ENCODE measurements at regions not wholly inside any gene's neighbourhood (a gene's known extent, or its start where the extent isn't known, plus 50 kb on each side); places are given as distances from the start of the nearest gene placed in this dataset.

DNA sequence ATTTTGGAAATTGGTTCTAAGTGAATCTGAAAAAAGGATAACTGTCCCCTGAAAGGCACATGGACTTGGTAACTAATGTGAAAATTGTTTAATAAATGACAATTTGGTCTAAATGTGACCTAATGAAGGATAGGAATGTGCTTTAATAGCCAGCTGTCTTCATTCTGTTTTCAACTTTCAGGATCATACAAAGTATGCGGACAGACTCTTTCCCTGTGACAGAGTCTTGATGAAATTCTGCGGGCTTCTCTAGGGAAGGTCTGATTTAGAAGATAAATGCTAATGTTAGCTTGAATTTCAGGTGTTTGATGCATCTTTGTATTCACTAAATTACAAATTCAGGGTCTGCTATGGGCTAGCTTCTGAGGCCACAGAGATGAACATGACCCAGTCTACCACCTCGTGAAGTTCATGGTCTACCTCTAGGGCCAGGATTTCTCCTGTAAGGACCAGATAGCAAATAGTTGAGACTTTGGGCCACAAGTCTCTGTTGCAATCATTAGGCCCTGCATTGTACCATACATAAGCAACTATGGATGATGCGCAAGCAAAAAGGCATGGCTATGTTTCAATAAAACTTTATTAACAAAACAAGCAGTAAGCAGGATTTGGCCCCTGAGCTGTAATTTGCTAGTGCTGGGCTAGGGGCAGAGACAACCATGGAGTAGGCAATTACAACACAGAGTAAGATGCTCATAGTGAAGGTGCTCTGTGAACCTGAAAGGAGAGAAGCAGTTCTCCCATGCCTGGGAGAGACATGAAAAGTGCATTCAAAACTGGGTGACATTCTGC is 368.6 kb downstream of the INHBA start:
- Mint-ChIP-seq H3K27ac (no peak overlapping the region), H3K4me3 (no peak overlapping the region), H3K27me3 (no peaks in the 10 kb centered on the region), H3K36me3 (ENCODE audit: low read depth) (no peaks in the 10 kb centered on the region), H3K9me3 (no peaks in the 10 kb centered on the region), H3K4me1 (ENCODE audit: low read depth) (no peaks in the 10 kb centered on the region)
- intact Hi-C loops (cut with micrococcal nuclease) = no loop called here

DNA sequence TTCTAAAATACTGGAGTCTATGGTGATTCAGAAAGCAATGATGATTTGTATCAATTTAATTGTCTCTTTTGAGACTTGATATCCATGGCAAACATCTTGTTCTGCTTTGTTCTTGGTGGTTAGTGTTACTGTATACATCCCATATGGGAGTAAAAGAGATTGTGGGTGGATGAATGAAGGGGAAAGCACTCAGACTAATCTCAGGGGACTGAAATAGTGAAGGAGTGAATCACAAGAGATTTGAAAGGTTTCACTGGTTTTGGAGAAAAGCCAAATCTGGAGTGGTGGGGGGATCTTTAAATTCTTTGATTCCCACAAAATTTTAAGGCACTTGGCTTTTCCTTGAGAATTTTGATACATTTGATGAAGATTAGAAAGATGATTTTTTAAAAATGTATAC is 369.4 kb downstream of the INHBA start:
- Mint-ChIP-seq H3K9me3 (no peaks in the 10 kb centered on the region), H3K4me3 (no peak overlapping the region), H3K36me3 (ENCODE audit: low read depth) (no peaks in the 10 kb centered on the region), H3K27me3 (no peaks in the 10 kb centered on the region), H3K4me1 (ENCODE audit: low read depth) (no peaks in the 10 kb centered on the region), H3K27ac (no peak overlapping the region)
- intact Hi-C loops (cut with micrococcal nuclease) = no loop called here

DNA sequence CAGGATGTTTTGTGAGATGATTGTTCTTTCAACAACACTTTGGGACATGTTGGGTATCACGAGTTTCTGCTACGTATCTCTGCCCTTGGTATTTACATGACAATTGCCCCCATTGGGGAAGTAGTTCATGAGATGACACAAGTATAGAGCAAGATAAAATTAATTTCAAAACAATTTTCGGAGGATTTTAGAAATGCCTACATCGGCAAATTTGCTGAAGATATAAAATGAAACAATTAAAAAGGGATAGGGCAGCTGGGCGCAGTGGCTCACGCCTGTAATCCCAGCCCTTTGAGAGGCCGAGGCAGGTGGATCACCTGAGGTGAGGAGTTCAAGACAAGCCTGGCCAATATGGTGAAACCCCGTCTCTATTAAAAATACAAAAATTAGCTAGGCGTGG is 371.7 kb downstream of the INHBA start:
- intact Hi-C loops (cut with micrococcal nuclease) = no loop called here
- no peaks in the 10 kb centered on the region for H3K9me3 Mint-ChIP-seq
- H3K4me1 Mint-ChIP-seq (ENCODE audit: low read depth) = no peaks in the 10 kb centered on the region
- no peak overlapping the region for H3K4me3 Mint-ChIP-seq
- H3K27ac Mint-ChIP-seq = no peak overlapping the region
- H3K36me3 Mint-ChIP-seq (ENCODE audit: low read depth) = no peaks in the 10 kb centered on the region
- H3K27me3 Mint-ChIP-seq = no peaks in the 10 kb centered on the region

DNA sequence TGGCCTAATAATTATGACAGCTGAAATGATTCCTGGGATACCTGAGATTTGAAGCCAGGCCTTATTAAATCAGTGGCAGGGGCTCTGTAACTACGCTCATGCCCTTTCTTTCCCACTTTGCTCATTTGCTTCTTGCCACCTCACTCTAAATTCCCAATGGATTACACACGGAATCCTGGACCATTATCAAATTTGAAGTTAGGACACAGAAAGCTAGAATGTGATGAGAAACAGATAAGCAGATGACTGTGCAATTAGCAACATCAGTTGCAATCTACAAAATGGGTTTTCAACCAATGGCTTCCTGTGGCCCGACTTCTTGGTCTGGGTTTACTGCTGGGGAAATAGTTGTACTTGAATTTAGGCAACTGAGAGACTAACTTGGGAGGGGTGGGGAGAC is 374.3 kb downstream of the INHBA start:
- H3K27me3 Mint-ChIP-seq = no peaks in the 10 kb centered on the region
- no peaks in the 10 kb centered on the region for H3K36me3 Mint-ChIP-seq (ENCODE audit: low read depth)
- H3K4me1 Mint-ChIP-seq (ENCODE audit: low read depth) = no peaks in the 10 kb centered on the region
- intact Hi-C loops (cut with micrococcal nuclease) = no loop called here
- no peak overlapping the region for H3K27ac Mint-ChIP-seq
- H3K9me3 Mint-ChIP-seq = no peaks in the 10 kb centered on the region
- H3K4me3 Mint-ChIP-seq = no peak overlapping the region

DNA sequence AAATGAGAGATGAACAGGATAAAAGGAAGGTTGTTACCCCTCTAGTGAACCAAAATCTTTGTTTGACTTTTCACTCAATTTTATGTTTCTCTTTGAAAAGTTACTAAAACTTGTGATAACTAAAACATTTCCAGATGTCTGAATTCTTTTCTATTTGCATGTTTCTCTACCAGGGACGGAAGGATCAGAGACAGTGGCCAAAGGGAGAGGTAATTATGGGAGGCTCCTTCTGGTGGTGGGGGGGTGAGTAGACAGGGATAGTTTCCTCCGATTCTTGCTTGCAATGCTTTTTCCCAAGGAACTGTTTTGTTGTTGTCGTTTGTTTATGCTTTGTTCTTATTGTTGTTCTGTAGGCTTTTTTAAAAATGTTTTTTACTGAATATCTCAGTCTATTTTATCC is 374.8 kb downstream of the INHBA start:
- Mint-ChIP-seq H3K27ac (no peak overlapping the region), H3K4me3 (no peak overlapping the region), H3K4me1 (ENCODE audit: low read depth) (no peaks in the 10 kb centered on the region), H3K36me3 (ENCODE audit: low read depth) (no peaks in the 10 kb centered on the region), H3K9me3 (no peaks in the 10 kb centered on the region), H3K27me3 (no peaks in the 10 kb centered on the region)
- intact Hi-C loops (cut with micrococcal nuclease) = no loop called here

DNA sequence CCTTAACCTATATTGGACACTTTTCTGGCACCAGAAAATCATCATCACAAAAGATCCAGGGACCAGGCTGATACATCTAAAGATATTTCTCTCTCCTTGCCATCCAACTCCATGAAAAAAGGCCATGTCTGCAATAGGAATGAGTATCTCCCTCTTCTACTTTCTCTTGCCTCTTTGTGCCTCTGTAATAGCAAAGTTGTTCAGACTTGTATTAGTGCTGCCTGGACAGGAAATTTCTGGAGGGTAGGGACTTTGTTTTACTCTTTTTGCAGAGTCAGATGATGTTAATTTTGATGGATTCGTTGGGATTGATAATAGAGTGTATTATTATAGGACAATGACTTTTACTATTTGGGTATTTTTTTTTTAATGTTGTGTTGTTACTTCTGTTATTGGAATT is 376.3 kb downstream of the INHBA start:
- no peaks in the 10 kb centered on the region for H3K9me3 Mint-ChIP-seq
- H3K4me1 Mint-ChIP-seq (ENCODE audit: low read depth) = no peaks in the 10 kb centered on the region
- H3K36me3 Mint-ChIP-seq (ENCODE audit: low read depth) = no peaks in the 10 kb centered on the region
- H3K27me3 Mint-ChIP-seq = no peaks in the 10 kb centered on the region
- intact Hi-C loops (cut with micrococcal nuclease) = no loop called here
- H3K4me3 Mint-ChIP-seq = no peak overlapping the region
- no peak overlapping the region for H3K27ac Mint-ChIP-seq

DNA sequence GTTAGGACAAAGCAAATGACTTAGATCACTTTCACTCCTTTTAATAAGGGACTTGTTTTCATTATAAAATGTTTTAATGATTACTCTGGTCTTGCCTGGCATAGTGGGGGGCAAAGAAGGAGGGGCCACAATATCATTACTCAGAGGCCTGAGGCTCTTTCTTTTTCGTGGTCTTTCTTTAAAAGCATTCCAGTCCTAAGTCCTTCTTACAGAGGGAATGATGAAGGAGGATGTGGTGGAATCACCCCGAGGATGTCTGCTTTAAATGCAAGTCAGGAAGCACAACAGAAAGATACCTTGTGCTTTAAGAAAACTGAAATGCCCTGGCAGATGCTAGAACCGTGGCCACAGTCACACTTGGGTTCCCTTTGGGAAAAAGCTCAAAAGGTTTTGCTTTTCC is 379.1 kb downstream of the INHBA start:
- Mint-ChIP-seq H3K27ac (no peak overlapping the region), H3K27me3 (no peaks in the 10 kb centered on the region), H3K4me3 (no peak overlapping the region), H3K36me3 (ENCODE audit: low read depth) (no peaks in the 10 kb centered on the region), H3K4me1 (ENCODE audit: low read depth) (no peaks in the 10 kb centered on the region), H3K9me3 (peaks cover 4% of the 10 kb centered on the region)
- intact Hi-C loops (cut with micrococcal nuclease) = no loop called here

DNA sequence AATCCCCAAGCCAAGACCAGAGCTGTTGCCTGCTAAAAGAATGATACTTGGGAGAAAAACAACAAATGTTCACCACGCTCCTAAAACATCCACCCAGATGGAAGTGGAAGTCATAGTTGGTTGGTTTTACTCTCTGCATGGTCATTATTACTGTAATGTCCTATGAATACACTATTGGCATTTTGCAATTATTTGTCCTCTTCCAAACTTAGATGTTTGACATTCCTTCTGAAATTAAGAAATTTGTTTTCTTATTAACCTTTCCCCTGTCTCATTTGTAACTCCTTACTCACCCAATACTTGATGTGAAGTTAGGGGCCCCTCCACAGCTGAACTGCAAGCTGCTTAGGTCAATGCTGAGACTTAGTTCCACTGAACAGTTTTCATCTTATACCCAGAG is 383.3 kb downstream of the INHBA start:
- Mint-ChIP-seq H3K27me3 (no peaks in the 10 kb centered on the region), H3K27ac (no peak overlapping the region), H3K4me3 (no peak overlapping the region), H3K36me3 (ENCODE audit: low read depth) (no peaks in the 10 kb centered on the region), H3K9me3 (peaks cover 16% of the 10 kb centered on the region), H3K4me1 (ENCODE audit: low read depth) (no peaks in the 10 kb centered on the region)
- intact Hi-C loops (cut with micrococcal nuclease) = no loop called here

DNA sequence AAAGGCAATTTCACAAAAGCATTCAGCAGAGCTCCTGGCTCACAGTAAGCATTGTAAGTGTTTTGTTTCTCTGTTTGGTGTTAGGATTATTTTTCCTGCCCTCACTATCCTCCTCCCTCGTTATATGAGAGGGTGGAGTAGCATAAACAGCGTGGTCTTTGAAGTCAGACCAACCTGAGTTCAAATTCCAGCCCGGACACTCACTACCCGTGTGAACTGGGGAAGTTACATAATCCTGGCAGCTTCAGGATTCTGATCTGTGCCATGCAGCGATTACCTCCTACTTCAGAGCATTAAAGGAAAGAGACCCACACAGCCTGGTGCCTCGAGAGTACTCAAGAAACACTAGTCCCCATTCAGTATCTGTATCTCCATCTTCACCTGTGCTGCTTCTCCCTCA is 386.5 kb downstream of the INHBA start:
- no peaks in the 10 kb centered on the region for H3K4me1 Mint-ChIP-seq (ENCODE audit: low read depth)
- intact Hi-C loops (cut with micrococcal nuclease) = no loop called here
- H3K4me3 Mint-ChIP-seq = no peak overlapping the region
- H3K27ac Mint-ChIP-seq = no peak overlapping the region
- no peaks in the 10 kb centered on the region for H3K27me3 Mint-ChIP-seq
- peaks cover 16% of the 10 kb centered on the region for H3K9me3 Mint-ChIP-seq
- H3K36me3 Mint-ChIP-seq (ENCODE audit: low read depth) = no peaks in the 10 kb centered on the region

DNA sequence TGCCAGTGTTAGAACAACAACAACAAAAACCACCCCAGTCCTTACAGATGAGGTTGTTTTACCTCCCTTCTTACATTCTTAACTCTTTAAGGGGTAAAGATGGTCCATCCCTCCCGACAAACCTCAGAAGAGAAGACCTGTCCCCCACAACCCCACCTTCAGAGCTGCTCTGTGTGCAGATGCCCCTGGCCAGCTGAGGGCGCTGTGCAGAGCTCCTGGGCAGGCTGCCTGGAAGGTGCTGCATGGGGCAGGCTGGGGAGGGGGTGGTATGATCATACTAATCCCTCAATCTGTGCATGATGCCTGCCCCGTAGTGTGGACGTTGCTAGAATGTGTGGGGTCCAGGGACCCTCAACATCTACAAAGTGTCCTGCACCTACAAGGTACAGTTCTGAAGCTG is 387.1 kb downstream of the INHBA start:
- intact Hi-C loops (cut with micrococcal nuclease) = no loop called here
- no peaks in the 10 kb centered on the region for H3K36me3 Mint-ChIP-seq (ENCODE audit: low read depth)
- H3K27me3 Mint-ChIP-seq = no peaks in the 10 kb centered on the region
- H3K9me3 Mint-ChIP-seq = peaks cover 16% of the 10 kb centered on the region
- no peaks in the 10 kb centered on the region for H3K4me1 Mint-ChIP-seq (ENCODE audit: low read depth)
- no peak overlapping the region for H3K4me3 Mint-ChIP-seq
- no peak overlapping the region for H3K27ac Mint-ChIP-seq

DNA sequence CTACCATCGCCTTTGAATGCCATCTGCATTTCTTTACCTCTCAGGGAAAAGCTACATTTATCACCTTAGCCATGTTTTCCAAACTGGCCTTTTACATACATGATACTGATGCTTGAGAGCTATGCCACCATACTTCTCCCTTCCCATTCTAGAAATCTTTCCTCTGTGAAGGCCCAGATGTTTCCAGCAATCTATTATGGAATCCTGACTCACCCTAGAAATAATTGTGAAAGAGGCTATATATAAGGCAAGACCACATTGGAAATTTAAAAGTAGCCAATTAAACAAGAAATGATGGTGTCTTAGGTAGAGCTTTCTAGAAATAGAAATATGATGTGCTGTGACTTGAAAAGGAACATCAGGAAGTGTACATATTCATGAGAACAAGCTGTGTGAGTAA is 389.7 kb downstream of the INHBA start:
- Mint-ChIP-seq H3K9me3 (peaks cover 6% of the 10 kb centered on the region), H3K27me3 (no peaks in the 10 kb centered on the region), H3K4me3 (no peak overlapping the region), H3K27ac (no peak overlapping the region), H3K36me3 (ENCODE audit: low read depth) (no peaks in the 10 kb centered on the region), H3K4me1 (ENCODE audit: low read depth) (no peaks in the 10 kb centered on the region)
- intact Hi-C loops (cut with micrococcal nuclease) = no loop called here

DNA sequence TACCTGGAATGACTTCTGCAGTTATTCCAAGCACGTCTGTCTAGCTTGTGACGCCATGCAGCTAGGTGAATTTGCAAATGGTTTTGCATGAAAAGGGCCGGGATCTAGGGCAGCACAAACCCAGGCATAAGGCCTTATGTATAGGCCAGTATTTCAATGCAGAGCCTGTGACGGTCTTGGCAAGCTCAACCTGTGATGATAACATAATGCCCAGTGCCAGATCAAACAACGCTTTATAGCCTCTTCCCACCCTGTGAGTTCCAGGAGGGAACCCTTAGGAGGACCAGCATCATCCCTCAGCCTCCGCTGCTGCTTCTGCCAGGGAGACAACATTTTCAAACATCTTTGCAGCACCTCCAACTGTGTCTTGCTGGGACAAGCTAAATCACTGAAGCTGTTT is 390.7 kb downstream of the INHBA start:
- H3K9me3 Mint-ChIP-seq = no peaks in the 10 kb centered on the region
- H3K27me3 Mint-ChIP-seq = no peaks in the 10 kb centered on the region
- H3K4me1 Mint-ChIP-seq (ENCODE audit: low read depth) = no peaks in the 10 kb centered on the region
- H3K27ac Mint-ChIP-seq = no peak overlapping the region
- no peaks in the 10 kb centered on the region for H3K36me3 Mint-ChIP-seq (ENCODE audit: low read depth)
- intact Hi-C loops (cut with micrococcal nuclease) = no loop called here
- H3K4me3 Mint-ChIP-seq = no peak overlapping the region

DNA sequence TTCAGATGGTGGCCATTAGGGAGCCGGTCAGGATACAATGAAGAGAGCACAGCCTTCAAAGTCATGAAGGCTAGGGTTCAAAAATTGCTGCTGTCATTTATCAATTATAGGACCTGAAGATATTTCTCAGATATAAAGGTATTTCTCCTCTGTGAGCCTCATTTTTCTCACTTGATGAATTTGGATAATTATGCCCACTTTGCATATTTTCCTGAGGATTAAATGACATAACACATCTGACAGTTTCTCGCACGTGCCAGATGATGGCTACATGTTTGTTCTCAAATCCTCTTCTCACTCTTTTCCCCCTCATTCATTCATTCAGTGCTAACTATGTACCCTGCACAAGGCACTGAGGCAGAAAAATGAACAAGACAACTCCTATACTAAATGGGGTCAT is 391.6 kb downstream of the INHBA start:
- no peak overlapping the region for H3K27ac Mint-ChIP-seq

DNA sequence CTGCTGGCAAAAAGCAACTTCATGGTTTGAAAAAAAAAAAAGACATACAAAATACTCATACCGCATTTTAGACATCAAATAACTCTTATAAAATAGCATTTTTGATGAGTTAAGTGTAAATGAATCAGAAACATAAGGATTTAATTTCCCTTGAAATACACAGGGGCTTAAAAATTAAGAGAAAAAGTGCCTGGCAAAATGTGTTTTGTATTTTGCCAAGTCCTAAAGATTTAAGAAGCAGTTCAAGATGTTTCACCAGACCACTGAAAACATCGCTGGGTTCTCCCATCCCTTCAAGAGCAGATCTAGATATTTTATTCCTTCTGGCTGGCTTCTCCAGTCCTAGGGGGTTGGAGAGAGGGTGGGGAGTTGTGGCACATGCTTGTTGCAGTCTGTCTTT is 396.4 kb downstream of the INHBA start:
- no peak overlapping the region for H3K27ac Mint-ChIP-seq
- no peaks in the 10 kb centered on the region for H3K36me3 Mint-ChIP-seq (ENCODE audit: low read depth)
- intact Hi-C loops (cut with micrococcal nuclease) = no loop called here
- H3K4me1 Mint-ChIP-seq (ENCODE audit: low read depth) = peaks cover 7% of the 10 kb centered on the region
- H3K27me3 Mint-ChIP-seq = no peaks in the 10 kb centered on the region
- H3K4me3 Mint-ChIP-seq = no peak overlapping the region
- peaks cover 9% of the 10 kb centered on the region for H3K9me3 Mint-ChIP-seq

More for the DNA sequence above, 391.6 kb downstream of the INHBA start:
- Mint-ChIP-seq H3K4me3 (no peak overlapping the region), H3K9me3 (no peaks in the 10 kb centered on the region), H3K27me3 (no peaks in the 10 kb centered on the region), H3K36me3 (ENCODE audit: low read depth) (no peaks in the 10 kb centered on the region), H3K4me1 (ENCODE audit: low read depth) (no peaks in the 10 kb centered on the region)
- intact Hi-C loops (cut with micrococcal nuclease) = no loop called here

DNA sequence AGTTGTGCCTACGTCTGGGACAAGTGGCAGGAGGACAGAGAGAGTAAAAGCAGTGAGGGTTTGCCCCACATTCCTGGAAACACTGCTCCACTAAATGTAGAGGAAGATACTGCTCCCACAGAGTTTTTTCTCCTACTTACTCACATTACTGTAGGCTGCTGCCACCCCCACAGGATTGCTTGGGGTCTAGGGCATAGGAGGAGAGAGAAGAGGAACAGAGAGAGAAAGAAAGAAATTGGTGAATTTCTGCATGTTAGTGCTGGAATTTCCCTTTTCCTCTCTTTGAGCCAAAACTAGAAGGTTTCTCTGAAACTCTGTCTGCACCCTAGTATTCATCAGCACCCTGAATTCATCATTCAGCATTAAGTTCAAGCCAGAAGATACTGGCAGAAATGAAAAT is 397.9 kb downstream of the INHBA start:
- Mint-ChIP-seq H3K4me3 (no peak overlapping the region), H3K27ac (no peak overlapping the region), H3K9me3 (peaks cover 9% of the 10 kb centered on the region), H3K27me3 (no peaks in the 10 kb centered on the region), H3K4me1 (ENCODE audit: low read depth) (peaks cover 7% of the 10 kb centered on the region), H3K36me3 (ENCODE audit: low read depth) (no peaks in the 10 kb centered on the region)
- intact Hi-C loops (cut with micrococcal nuclease) = no loop called here
